NCI-H1417 treated with DMSO at 0.1 percent for 48 hours (cell line): ENCODE measurements at regions not wholly inside any gene's neighbourhood (a gene's known extent, or its start where the extent isn't known, plus 50 kb on each side); places are given as distances from the start of the nearest gene placed in this dataset.
A peak's percentile ranks its signal among the peaks of the same experiment; 100 is the strongest.

Experiments used
- DNase-seq: peaks from one replicate; lab custom pipeline; 2025; lab: John Stamatoyannopoulos, UW

GRCh38 chr7:25314731-25315267 lies 86.5 kb upstream of the NPVF start:
- no peak for DNase-seq

DNA sequence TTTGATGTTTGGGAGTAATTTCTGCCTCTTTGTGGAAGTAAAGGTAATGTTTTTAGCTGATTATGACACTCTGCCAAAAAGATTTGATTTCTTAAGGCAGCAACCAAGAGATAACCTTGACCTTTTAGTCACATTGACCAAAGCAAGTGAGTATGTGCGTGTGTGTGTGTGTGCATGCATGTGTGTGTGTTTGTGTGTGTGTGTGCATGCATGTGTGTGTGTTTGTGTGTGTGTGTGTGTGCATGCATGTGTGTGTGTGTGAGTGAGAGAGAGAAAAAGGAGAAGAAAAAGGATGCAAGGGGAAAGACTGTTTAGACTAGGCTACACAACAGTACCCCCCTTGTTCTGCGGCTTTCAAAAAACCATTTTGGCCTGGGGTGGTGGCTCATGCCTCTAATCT lies 88.1 kb upstream of the NPVF start:
- DNase-seq = no peak

GRCh38 chr7:25318047-25318446 lies 89.8 kb upstream of the NPVF start:
- no peak for DNase-seq

DNA sequence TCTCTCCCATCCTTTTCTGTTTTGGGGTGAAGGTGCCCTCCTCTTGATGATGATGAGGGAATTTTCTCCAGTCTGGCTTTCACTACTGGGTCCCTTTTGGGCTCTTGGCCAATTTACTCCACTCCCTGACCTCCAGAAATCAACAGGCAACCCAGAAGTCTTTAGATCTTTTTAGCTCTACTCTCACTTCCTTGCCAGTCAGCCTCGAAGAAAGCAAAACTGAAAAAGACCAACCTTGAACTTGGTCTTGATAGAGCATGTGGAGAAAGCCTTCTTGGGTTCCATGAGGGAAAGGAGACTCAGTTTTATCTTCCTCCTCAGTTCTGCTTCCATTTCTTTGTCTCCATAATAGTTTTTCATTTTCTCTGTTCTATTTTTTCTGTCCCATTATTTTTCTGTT lies 91.4 kb upstream of the NPVF start:
- DNase-seq = no peak

GRCh38 chr7:25320791-25321190 lies 92.5 kb upstream of the NPVF start:
- DNase-seq = no peak

- no peak for DNase-seq
Measured at GRCh38 chr7:25321424-25321823, 93.1 kb upstream of the NPVF start.

DNA sequence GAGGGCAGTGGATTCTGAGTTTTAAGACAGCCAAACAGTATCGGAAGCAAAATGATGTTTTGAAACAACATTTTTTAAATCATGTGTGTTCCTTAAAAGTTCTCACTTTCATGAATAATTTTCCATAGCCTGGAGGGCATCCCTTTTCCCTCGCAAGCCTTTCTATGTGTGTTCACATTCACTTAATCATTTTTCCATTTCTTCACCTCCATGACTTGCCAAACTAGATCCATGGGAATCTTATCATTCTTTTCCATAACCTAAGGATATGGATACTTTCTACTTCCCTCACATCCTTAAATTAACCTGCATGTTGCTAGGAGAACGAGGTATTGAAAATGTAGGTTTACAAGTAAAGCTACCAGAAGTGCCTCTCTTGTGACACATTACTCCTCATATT lies 94.2 kb upstream of the NPVF start:
- DNase-seq = no peak

DNA sequence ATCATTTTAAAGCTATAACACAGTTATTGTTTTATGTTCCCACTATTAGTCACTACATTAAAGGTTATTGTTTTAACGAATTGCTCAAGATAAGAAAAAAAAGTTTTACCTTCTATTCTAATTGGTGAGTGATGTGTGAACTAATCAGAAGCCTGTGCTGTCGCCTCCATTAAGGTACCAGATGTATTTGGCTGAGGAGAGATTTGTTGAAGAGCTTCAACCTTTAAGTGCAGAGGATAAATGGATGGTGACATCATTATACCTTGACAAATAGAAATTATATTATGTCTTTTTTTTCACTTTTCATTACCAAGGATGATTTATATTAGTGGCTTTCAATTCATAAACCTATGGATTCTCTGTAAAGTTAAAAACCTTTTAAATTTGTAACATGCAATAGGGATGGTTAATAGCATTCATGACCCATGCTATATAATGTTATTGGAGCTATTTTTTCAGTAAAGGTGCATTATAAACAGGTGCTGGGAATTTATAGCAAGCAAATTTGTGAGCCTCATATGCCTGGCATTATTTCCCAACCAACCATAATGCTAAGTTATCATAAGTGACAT lies 97.0 kb upstream of the NPVF start:
- DNase-seq = no peak

DNA sequence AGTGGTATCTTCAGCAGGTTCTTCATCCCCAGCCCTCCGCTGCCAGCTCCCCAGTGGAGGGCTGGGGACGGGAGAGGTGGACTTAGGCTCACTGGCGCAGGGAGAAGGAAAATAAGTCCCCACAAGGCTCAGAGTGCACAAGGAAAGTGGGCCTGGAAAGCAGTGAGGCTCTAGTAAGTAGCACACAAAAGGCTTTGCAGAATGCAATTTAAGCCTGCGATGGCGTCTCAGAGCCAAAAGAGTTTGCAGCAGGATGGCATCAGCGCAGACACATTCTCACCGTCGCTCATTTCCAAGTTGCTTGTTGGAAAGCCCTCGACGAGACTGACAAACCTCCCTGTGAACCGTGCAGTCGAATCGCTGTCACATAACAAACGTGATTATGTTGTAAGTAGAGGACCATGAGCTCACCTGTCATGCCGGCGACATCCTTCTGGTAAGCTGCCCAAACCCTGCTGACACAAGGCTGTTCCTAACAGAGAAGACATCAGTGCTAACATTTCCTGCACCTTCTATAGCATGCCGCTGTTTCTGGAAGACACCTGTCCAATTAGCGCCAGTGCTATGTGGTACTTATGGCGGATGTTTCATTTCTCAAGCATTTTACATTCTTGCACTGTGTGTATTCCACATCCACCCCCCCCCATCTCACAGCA lies 98.3 kb upstream of the NPVF start:
- no peak for DNase-seq

GRCh38 chr7:25329815-25330214 lies 101.5 kb upstream of the NPVF start:
- DNase-seq = no peak

- DNase-seq = no peak
Measured at GRCh38 chr7:25333296-25333928, 105.1 kb upstream of the NPVF start.

DNA sequence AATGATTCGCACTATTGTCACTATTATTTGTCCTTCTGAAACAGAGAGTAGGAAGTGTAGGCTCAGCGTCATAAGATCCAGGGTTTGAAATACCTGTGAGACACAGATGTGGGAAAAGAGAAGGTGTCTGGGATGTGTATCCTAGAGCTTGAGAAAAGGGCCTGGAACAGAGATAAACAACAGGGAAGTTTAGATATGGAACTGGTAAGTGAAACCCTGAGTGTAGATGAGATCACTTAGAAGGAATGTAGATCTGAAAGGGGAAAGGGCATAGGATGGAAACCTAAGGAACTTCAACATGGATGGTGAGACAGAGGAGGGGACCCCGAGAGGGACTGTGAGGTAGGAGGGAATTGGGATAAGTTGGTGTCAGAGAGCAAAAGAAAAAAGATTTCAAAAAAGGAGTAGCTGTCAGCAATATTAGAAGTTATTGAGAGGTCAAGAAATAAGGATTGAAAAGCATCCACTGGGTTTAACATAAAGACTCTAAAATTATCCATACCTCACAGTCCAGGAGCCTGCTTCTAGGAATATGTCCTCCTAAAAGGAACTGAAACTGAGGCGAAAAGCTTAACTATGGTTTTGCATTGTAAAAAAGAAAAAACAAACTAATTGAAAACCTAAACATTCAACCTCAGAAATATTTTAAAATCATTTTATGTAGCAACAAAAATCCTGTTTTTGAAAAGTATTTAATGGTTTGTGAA lies 119.2 kb upstream of the NPVF start:
- DNase-seq = no peak

- DNase-seq = no peak
Measured at GRCh38 chr7:25348104-25348503, 119.8 kb upstream of the NPVF start.

DNA sequence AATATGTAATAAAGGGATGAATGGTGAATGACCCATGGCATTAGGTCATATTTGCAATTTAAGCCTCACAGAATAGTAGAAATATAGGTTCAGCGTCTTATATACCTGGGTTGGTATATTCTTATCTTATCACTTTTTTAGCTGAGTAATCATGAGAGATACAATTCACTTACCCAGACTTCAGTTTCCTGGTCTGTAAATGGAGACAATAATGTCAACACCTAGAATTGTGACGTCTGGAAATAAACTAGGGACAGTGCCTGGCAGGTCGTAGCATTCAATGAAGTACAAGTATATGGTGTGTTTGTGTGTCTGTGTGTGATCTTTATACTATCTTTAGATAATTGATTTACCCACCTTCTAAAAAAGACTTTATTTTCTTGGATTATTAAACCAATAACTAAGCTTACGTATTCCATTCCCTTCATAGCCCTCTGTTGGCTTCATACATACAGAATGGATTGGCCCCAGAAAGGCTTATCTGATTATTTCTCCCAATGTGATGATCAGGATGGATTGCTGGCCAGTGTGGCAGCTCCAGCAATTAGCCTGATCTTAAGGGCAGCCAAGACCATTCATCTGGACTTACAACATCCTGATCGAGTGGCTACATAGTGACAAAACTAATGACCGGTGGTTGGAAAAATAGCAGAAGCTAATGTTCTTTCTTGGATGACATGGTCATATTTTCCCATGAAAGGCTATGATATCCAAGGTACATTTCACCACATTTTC lies 121.2 kb upstream of the NPVF start:
- no peak for DNase-seq

DNA sequence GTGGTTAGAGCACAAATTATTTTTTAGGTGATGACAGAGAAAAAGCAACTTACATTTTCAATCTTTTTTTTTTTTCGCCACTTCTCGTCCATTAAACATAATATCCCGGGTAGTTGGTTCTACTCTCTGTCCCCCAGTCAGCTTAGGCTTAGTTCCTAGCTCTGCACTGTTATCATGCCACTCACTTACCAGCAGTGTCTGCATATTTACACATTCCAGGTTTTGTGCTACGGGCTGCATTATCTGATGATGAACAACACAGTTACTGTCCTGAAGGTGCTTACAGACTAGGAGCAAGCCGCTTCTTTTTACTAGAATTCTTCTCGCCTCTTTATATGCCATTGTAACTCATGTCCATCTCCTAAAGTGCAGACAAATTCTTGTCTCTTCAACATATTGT lies 121.8 kb upstream of the NPVF start:
- DNase-seq = no peak

DNA sequence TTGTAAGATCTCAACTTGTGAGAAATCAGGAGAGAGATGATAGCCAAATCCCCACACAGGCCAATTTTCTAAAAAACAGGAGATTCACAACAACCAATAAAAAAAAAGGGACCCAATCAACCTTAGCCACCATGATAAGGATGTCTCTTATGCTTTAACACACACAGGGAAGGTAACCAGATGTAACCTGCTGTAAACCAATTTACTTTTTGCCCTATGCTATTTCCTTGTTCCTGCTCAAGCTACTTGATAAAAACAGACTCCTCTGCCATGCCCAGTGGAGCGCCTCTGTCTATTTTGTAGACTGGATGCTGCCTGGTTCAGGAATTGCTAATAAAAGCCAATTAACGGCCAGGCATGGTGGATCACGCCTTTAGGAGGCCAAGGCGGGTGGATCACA lies 123.5 kb upstream of the NPVF start:
- DNase-seq = no peak

- DNase-seq = no peak
Measured at GRCh38 chr7:25353196-25353595, 124.9 kb upstream of the NPVF start.

GRCh38 chr7:25353732-25354131 lies 125.4 kb upstream of the NPVF start:
- no peak for DNase-seq

- DNase-seq = no peak
Measured at GRCh38 chr7:25356534-25357151, 128.4 kb upstream of the NPVF start.

- DNase-seq = peak; percentile 46
Measured at GRCh38 chr7:25358926-25359325, 130.6 kb upstream of the NPVF start.

DNA sequence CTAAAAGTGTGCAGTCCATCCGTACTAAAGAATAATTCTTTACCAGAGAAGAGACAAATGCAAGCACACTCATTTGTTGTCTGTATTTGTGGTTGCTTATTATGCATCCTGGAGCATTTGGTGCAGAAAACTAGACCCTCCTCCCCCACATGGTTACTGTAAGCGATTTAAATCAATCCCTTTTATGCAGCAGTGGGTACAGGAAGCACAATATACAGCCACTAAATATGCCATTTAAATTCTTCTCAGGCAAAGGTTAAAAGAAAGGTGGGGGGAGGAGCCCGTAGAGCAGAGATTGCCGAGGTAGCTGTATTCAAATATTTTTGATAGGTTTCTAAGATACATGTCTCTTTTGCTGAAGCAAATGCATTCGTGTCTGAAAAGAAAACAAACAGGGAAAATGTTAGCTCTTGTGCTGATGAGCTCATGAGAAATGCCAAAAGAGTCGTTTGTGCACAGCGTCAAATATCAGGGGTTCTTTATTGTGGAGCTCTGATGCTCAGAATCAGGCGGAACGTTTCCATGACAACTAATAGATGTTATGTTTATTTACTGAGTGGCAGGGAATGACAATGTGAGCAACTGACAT lies 131.3 kb upstream of the NPVF start:
- DNase-seq = peak; percentile 98
